GM12874 (cell line): ENCODE measurements at regions not wholly inside any gene's neighbourhood (a gene's known extent, or its start where the extent isn't known, plus 50 kb on each side); places are given as distances from the start of the nearest gene placed in this dataset.
A peak's percentile ranks its signal among the peaks of the same experiment; 100 is the strongest.

Experiments used
- CTCF ChIP-seq: IDR thresholded peaks from 2 replicates; pipeline ENCODE4 v1.5.1; 2011; ENCODE audit warnings: low read depth, mild to moderate bottlenecking, control low read depth, low read length, moderate library complexity; ENCODE audit not compliant: insufficient read depth

- TF ChIP-seq CTCF, result no peak
These were observed 67.5 kb upstream of the MBOAT1 start for GRCh38 chr6:20279608-20280287.

GRCh38 chr6:20280288-20280621 is 68.0 kb upstream of the MBOAT1 start:
- no peak for TF ChIP-seq CTCF

GRCh38 chr6:20284672-20285071 is 72.4 kb upstream of the MBOAT1 start:
- TF ChIP-seq CTCF, result no peak

GRCh38 chr6:20286968-20287565 is 74.8 kb upstream of the MBOAT1 start:
- TF ChIP-seq CTCF, result no peak

- TF ChIP-seq CTCF, result peak; percentile 79
These were observed 79.7 kb upstream of the MBOAT1 start for GRCh38 chr6:20291764-20292580.

GRCh38 chr6:20292905-20293304 is 80.6 kb upstream of the MBOAT1 start:
- no peak for TF ChIP-seq CTCF

GRCh38 chr6:20301256-20301655 is 89.0 kb upstream of the MBOAT1 start:
- TF ChIP-seq CTCF, result no peak
